Activated CD8-positive, alpha-beta T cell treated with anti-CD3 and anti-CD28 coated beads for 36 hours (primary cell): ENCODE measurements at regions not wholly inside any gene's neighbourhood (a gene's known extent, or its start where the extent isn't known, plus 50 kb on each side); places are given as distances from the start of the nearest gene placed in this dataset.

Source experiments
- ATAC-seq: fragments of 200-7000 bp; cut with Tn5 transposase; one replicate; pipeline ENCODE4 v1.10.0; 2021; ENCODE audit warnings: mild to moderate bottlenecking, moderate library complexity
- CTCF ChIA-PET: fragments of 350-600 bp; sonication (Branson Sonifier 250); formaldehyde crosslinking; loops from one replicate; lab custom pipeline; 2021; ENCODE audit warnings: antibody characterized with exemption; lab: Charles Lee
- POLR2A ChIA-PET: fragments of 350-600 bp; sonication (Branson Sonifier 250); formaldehyde crosslinking; loops from one replicate; lab custom pipeline; 2021; ENCODE audit warnings: antibody characterized with exemption; lab: Charles Lee
- DNase-seq: peaks from one replicate; pipeline ENCODE4 v3.0.0-alpha.2; 2020
- H3K27ac Mint-ChIP-seq: one replicate; pipeline ENCODE4 v1.8.0; 2021; ENCODE audit warnings: mild to moderate bottlenecking, mixed read lengths
- H3K27me3 Mint-ChIP-seq: one replicate; pipeline ENCODE4 v1.8.0; 2021; ENCODE audit warnings: mixed read lengths
- H3K36me3 Mint-ChIP-seq: one replicate; pipeline ENCODE4 v1.8.0; 2021; ENCODE audit warnings: low read depth, mixed read lengths
- H3K4me1 Mint-ChIP-seq: one replicate; pipeline ENCODE4 v1.8.0; 2021; ENCODE audit warnings: low read depth, mixed read lengths
- H3K4me3 Mint-ChIP-seq: one replicate; pipeline ENCODE4 v1.8.0; 2021; ENCODE audit warnings: mild to moderate bottlenecking, moderate library complexity, mixed read lengths
- H3K9me3 Mint-ChIP-seq: one replicate; pipeline ENCODE4 v1.8.0; 2021; ENCODE audit warnings: mixed read lengths
- CTCF ChIP-seq: fragments of 200-600 bp; IDR thresholded peaks from one replicate; pipeline ENCODE4 v1.8.0; 2022; ENCODE audit warnings: antibody characterized with exemption, mild to moderate bottlenecking
- intact Hi-C: fragments of 100-400 bp; cut with micrococcal nuclease; formaldehyde crosslinking; loops from one replicate; pipeline ENCODE4 v1.10.0; 2022

GRCh38 chr5:57413145-57413544 is 69.5 kb downstream of the ACTBL2 start:
- no peak for TF ChIP-seq CTCF
- Mint-ChIP-seq H3K36me3 (no peaks in the 10 kb centered on the region), H3K9me3 (no peaks in the 10 kb centered on the region), H3K4me1 (no peaks in the 10 kb centered on the region), H3K27me3 (no peaks in the 10 kb centered on the region), H3K27ac (no peak overlapping the region), H3K4me3 (no peak overlapping the region)
- ATAC-seq = no peak
- CTCF ChIA-PET = no interaction called here
- POLR2A ChIA-PET = no interaction called here
- intact Hi-C loops = no loop called here
- DNase-seq = no peak

GRCh38 chr5:57412680-57413079 is 69.9 kb downstream of the ACTBL2 start:
- Mint-ChIP-seq H3K27ac (no peak overlapping the region), H3K4me3 (no peak overlapping the region), H3K36me3 (no peaks in the 10 kb centered on the region), H3K27me3 (no peaks in the 10 kb centered on the region), H3K4me1 (no peaks in the 10 kb centered on the region), H3K9me3 (no peaks in the 10 kb centered on the region)
- TF ChIP-seq CTCF = no peak
- ChIA-PET CTCF (no interaction called here), POLR2A (no interaction called here)
- DNase-seq = no peak
- intact Hi-C loops = no loop called here
- ATAC-seq = no peak

GRCh38 chr5:57411982-57412381 is 70.6 kb downstream of the ACTBL2 start:
- ATAC-seq = no peak
- no peak for DNase-seq
- TF ChIP-seq CTCF = no peak
- no peaks in the 10 kb centered on the region for H3K36me3 Mint-ChIP-seq
- no peak overlapping the region for H3K4me3 Mint-ChIP-seq
- no peaks in the 10 kb centered on the region for H3K27me3 Mint-ChIP-seq
- intact Hi-C loops = no loop called here
- H3K9me3 Mint-ChIP-seq = no peaks in the 10 kb centered on the region
- ChIA-PET CTCF (interaction anchor here (1.4 kb wide), 1 partner anchor 112 kb away, joined by 3 read pairs; no protein-coding TSS in a partner anchor), POLR2A (no interaction called here)
- H3K27ac Mint-ChIP-seq = no peak overlapping the region
- H3K4me1 Mint-ChIP-seq = no peaks in the 10 kb centered on the region

GRCh38 chr5:57410374-57411320 is 72.0 kb downstream of the ACTBL2 start:
- no peaks in the 10 kb centered on the region for H3K36me3 Mint-ChIP-seq
- H3K4me3 Mint-ChIP-seq = no peak overlapping the region
- no peaks in the 10 kb centered on the region for H3K9me3 Mint-ChIP-seq
- intact Hi-C loops = no loop called here
- H3K27me3 Mint-ChIP-seq = no peaks in the 10 kb centered on the region
- no peak for TF ChIP-seq CTCF
- H3K27ac Mint-ChIP-seq = no peak overlapping the region
- H3K4me1 Mint-ChIP-seq = no peaks in the 10 kb centered on the region
- no peak for ATAC-seq
- CTCF ChIA-PET = interaction anchor here (0.6 to 1.4 kb wide), 6 partner anchors 9 to 113 kb away, joined by 3 to 4 read pairs (median 3); no protein-coding TSS in a partner anchor
- POLR2A ChIA-PET = no interaction called here
- no peak for DNase-seq

GRCh38 chr5:57408714-57409113 is 73.9 kb downstream of the ACTBL2 start:
- Mint-ChIP-seq H3K27ac (no peak overlapping the region), H3K27me3 (no peaks in the 10 kb centered on the region), H3K36me3 (no peaks in the 10 kb centered on the region), H3K4me1 (no peaks in the 10 kb centered on the region), H3K9me3 (no peaks in the 10 kb centered on the region), H3K4me3 (no peak overlapping the region)
- DNase-seq (no peak), ATAC-seq (no peak)
- ChIA-PET POLR2A (no interaction called here), CTCF (no interaction called here)
- intact Hi-C loops = loop anchor here (10.0 kb wide), 1 partner anchor 114 kb away; no protein-coding TSS in a partner anchor
- TF ChIP-seq CTCF = no peak
